Cardiac muscle cell (in vitro differentiated cells and primary cell): ENCODE measurements at regions not wholly inside any gene's neighbourhood (a gene's known extent, or its start where the extent isn't known, plus 50 kb on each side); places are given as distances from the start of the nearest gene placed in this dataset.

Experiments used
- DNase-seq, 2 donors: peaks; one replicate each; pipeline versions ENCODE4 v3.0.0 to v3.0.0-alpha.2; 2010 to 2017; ENCODE audit warnings: low read depth in 1 of 2, low spot score in 1 of 2
- H3K27ac ChIP-seq: fragments of 200-600 bp; sonication (generic); 2 replicates; pipeline ENCODE4 v1.5.1; 2016
- H3K27me3 ChIP-seq: fragments of 200-600 bp; sonication (generic); 2 replicates; pipeline ENCODE4 v1.6.0; 2016; ENCODE audit warnings: control low read depth
- H3K36me3 ChIP-seq: fragments of 200-600 bp; sonication (generic); 2 replicates; pipeline ENCODE4 v1.5.1; 2016; ENCODE audit warnings: control low read depth
- H3K4me1 ChIP-seq: fragments of 200-600 bp; sonication (generic); 2 replicates; pipeline ENCODE4 v1.8.1; 2017; ENCODE audit warnings: low read depth, mild to moderate bottlenecking, mixed run types
- H3K4me3 ChIP-seq: fragments of 200-600 bp; sonication (generic); 2 replicates; pipeline ENCODE4 v1.5.1; 2016; ENCODE audit warnings: mild to moderate bottlenecking
- H3K9me3 ChIP-seq: fragments of 200-600 bp; sonication (generic); 2 replicates; pipeline ENCODE4 v1.5.1; 2017; ENCODE audit warnings: low read depth, mild to moderate bottlenecking, control low read depth
- TF ChIP-seq, protein P1 (sequence below): IDR thresholded peaks from 2 replicates; pipeline ENCODE4 v1.5.1; 2012; ENCODE audit warnings: low read depth, mild to moderate bottlenecking, low read length

DNA sequence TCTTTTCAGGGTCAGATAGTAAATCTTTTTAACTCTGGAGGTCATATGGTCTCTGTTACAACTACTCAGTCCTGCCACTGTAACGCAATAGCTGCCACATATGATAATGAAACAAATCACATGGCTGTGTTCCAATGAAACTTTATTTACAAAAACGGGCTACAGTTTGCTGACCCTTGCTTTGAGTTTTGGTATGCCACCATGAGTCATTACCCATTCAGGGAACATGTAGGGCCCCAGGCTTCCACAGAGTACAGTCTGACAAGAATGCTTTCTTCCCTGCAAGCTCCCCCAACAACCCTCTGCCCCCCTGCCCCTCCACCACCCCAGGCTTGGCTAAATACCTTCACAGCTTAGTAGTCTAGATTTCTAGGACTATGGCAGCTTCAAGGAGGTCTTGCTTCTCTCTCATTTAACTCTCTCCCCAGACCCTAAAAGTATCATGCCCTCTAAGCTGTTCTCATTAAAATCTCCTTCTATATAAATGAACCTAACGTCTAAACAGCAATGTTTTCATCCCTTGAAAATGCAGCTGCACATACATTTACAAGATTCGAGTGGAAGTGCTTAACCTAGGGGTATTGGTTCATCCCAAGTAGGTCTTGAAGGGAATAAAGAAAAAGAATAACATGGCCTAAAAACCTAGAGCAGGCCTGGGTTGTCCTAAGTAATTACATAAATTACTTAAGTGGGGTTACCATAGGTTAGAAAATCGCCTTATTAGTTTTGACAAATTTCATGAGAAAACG lies 117.8 kb upstream of the PRICKLE2 start:
- no peak overlapping the region for H3K27ac ChIP-seq
- H3K9me3 ChIP-seq = no peaks in the 10 kb centered on the region
- H3K27me3 ChIP-seq = no peaks in the 10 kb centered on the region
- H3K4me3 ChIP-seq = no peak overlapping the region
- TF ChIP-seq, protein P1, sequence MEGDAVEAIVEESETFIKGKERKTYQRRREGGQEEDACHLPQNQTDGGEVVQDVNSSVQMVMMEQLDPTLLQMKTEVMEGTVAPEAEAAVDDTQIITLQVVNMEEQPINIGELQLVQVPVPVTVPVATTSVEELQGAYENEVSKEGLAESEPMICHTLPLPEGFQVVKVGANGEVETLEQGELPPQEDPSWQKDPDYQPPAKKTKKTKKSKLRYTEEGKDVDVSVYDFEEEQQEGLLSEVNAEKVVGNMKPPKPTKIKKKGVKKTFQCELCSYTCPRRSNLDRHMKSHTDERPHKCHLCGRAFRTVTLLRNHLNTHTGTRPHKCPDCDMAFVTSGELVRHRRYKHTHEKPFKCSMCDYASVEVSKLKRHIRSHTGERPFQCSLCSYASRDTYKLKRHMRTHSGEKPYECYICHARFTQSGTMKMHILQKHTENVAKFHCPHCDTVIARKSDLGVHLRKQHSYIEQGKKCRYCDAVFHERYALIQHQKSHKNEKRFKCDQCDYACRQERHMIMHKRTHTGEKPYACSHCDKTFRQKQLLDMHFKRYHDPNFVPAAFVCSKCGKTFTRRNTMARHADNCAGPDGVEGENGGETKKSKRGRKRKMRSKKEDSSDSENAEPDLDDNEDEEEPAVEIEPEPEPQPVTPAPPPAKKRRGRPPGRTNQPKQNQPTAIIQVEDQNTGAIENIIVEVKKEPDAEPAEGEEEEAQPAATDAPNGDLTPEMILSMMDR = no peak
- DNase-seq = peak in 1 of 2 donors; percentile 87
- no peaks in the 10 kb centered on the region for H3K36me3 ChIP-seq
- H3K4me1 ChIP-seq = peaks cover 29% of the 10 kb centered on the region

DNA sequence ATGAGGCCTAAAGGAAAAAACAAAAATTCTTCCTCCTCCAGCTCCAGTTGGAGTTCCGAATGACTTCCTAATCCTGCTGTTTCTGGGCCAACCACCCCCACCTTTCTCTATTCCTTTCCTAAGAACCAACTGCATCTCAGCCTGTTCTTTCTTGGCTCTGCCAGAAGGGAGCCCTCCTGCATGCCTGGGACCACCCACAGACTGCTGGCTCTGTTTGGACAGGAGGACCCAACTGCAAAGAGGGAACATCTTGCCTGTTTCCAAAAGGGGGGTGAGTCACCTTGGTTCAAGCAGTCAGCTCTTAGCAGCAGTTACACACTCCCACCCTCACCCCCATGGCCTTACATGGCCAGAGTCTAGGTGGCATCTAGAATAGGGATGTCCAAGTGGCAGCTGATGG lies 116.0 kb upstream of the PRICKLE2 start:
- H3K9me3 ChIP-seq = no peaks in the 10 kb centered on the region
- H3K27ac ChIP-seq = no peak overlapping the region
- no peak for DNase-seq
- TF ChIP-seq, protein P1 = no peak
- H3K4me1 ChIP-seq = peaks cover 29% of the 10 kb centered on the region
- no peak overlapping the region for H3K4me3 ChIP-seq
- H3K36me3 ChIP-seq = no peaks in the 10 kb centered on the region
- H3K27me3 ChIP-seq = no peaks in the 10 kb centered on the region

DNA sequence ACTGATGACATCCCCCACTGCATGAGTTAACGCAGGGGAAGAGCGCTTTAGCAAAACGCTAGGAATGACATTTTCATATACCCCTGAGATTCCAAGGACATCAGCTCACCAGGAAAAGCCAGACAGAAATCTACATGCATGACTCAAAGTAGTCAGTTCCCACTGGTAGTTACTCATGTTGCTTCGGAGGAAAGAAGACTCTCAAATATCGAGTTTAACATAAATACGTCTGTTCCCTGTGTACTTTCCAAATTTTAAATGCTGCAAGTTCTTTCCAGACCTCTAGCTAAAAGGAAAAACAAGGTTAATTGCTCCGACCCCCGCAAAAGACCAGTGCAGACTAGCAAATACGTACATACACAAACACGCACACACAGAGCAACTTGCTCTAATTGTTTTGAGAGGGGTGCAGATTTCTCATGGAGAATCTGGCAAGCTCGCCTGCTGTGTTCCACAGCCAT lies 115.4 kb upstream of the PRICKLE2 start:
- Histone ChIP-seq H3K27ac (no peak overlapping the region), H3K36me3 (no peaks in the 10 kb centered on the region), H3K9me3 (no peaks in the 10 kb centered on the region), H3K4me3 (no peak overlapping the region), H3K27me3 (no peaks in the 10 kb centered on the region), H3K4me1 (peaks cover 27% of the 10 kb centered on the region)
- DNase-seq = peak in 1 of 2 donors; percentile 56
- TF ChIP-seq, protein P1 = no peak

DNA sequence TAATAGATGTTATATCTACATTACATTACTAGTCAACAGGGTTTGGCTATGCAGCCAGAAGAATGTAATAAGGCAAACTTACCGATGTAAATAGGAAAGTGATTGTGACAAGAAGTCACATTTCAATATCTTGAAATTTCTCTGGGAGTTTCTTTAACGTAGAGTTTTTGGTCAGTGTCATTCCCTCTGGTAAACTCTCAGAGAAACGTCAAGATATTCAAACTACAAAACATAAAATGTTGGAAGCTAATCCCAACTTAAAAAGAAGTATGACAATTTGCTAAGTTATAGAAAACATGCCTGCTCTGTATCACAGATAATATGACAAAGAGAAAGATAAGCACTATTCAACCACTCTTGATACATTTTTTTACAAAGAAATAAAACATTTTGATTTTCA lies 111.2 kb upstream of the PRICKLE2 start:
- no peak for DNase-seq
- H3K36me3 ChIP-seq = no peaks in the 10 kb centered on the region
- no peak overlapping the region for H3K4me3 ChIP-seq
- no peaks in the 10 kb centered on the region for H3K27me3 ChIP-seq
- H3K27ac ChIP-seq = no peak overlapping the region
- TF ChIP-seq, protein P1 = no peak
- no peaks in the 10 kb centered on the region for H3K4me1 ChIP-seq
- H3K9me3 ChIP-seq = no peaks in the 10 kb centered on the region

DNA sequence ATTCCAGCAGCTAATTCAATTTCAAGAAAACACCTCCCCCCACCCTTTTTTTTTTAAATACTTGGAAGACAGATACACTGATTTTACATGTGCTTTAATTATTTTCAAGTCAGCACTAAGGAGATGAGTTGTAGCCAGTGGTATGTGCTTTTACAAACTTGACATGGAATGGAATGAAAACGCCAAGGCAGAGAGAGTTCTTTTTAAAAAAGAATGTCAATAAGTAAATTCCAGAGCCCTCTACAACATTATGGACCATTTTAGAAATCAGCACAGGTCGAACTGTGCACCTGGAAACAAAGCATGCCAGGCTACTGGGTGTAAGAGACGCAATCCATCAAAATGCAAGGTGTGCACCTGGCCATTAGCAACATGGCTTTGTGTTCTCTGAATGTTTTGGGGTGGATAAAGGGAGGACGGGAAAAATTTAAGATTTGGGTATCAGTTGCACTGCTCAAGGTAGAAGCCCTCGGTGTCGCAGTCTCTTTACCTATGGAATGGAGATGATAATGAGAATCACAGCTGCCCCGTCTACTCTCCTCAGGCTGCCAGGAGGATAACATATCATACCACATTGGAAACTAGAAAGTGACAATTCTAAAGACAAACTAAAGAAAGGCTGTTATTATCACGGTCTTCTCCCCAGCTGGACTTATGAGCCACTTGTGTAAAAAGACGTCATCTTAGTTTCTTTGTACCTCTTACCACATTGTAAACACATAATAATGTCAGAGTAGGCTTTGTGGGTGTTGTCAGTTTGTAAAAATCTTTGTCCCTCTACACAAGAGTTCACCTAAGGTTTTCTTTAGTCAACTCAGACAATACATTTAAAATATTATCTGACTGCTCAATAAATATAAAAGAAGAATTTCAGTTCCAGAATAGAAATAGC lies 107.4 kb upstream of the PRICKLE2 start:
- TF ChIP-seq, protein P1 = no peak
- Histone ChIP-seq H3K9me3 (no peaks in the 10 kb centered on the region), H3K4me1 (no peaks in the 10 kb centered on the region), H3K4me3 (no peak overlapping the region), H3K36me3 (no peaks in the 10 kb centered on the region), H3K27ac (no peak overlapping the region), H3K27me3 (no peaks in the 10 kb centered on the region)
- no peak for DNase-seq
